Loucy (cell line): ENCODE measurements at regions not wholly inside any gene's neighbourhood (a gene's known extent, or its start where the extent isn't known, plus 50 kb on each side); places are given as distances from the start of the nearest gene placed in this dataset.

Experiments used
- EZH2phosphoT487 ChIP-seq: fragments of 200-600 bp; IDR thresholded peaks from 2 replicates; pipeline ENCODE4 v1.6.1; 2018; ENCODE audit warnings: antibody characterized with exemption, mild to moderate bottlenecking, moderate library complexity, borderline replicate concordance
- TF ChIP-seq, protein P1 (sequence below): fragments of 200-600 bp; sonication (generic); conservative IDR thresholded peaks from 2 replicates; pipeline ENCODE4 v1.5.1; 2014; ENCODE audit warnings: mild to moderate bottlenecking, antibody characterized with exemption, low read length

DNA sequence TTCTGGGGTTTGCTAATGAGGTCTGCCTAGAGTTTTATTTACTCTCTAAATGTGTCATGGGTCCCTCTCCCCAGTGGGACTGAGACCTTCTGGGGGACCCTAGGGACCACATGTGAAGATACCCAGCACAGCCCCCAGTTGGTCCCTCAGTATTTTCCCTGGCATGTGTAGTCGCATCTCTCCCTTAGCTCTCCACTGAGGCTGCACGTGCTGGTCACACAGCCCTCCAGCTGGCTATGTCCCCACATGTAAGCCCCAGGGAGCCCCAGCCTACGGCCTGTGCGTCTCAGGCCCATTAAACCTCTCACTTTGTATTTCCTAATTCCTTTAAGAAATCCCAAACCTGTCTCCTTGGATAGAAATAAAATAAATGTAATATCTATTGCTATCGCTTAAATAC, 189.6 kb upstream of the TSHZ3 start:
- TF ChIP-seq, protein P1, sequence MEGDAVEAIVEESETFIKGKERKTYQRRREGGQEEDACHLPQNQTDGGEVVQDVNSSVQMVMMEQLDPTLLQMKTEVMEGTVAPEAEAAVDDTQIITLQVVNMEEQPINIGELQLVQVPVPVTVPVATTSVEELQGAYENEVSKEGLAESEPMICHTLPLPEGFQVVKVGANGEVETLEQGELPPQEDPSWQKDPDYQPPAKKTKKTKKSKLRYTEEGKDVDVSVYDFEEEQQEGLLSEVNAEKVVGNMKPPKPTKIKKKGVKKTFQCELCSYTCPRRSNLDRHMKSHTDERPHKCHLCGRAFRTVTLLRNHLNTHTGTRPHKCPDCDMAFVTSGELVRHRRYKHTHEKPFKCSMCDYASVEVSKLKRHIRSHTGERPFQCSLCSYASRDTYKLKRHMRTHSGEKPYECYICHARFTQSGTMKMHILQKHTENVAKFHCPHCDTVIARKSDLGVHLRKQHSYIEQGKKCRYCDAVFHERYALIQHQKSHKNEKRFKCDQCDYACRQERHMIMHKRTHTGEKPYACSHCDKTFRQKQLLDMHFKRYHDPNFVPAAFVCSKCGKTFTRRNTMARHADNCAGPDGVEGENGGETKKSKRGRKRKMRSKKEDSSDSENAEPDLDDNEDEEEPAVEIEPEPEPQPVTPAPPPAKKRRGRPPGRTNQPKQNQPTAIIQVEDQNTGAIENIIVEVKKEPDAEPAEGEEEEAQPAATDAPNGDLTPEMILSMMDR = no peak
- TF ChIP-seq EZH2phosphoT487 = no peak
